ENCODE measurements at regions not wholly inside any gene's neighbourhood (a gene's known extent, or its start where the extent isn't known, plus 50 kb on each side); places are given as distances from the start of the nearest gene placed in this dataset.
A peak's percentile ranks its signal among the peaks of the same experiment; 100 is the strongest.

GRCh38 chr7:155943251-155943899, 131.1 kb upstream of the SHH start:
- no peak for TF ChIP-seq ZNF302 (CRISPR knock-in tag; IDR thresholded peaks at IDR 0.05)
- TF ChIP-seq JUN (IDR thresholded peaks at IDR 0.05) = no peak
- no peak for TF ChIP-seq HOXB5 (CRISPR knock-in tag; IDR thresholded peaks at IDR 0.05)
- no peak for TF ChIP-seq ZC3H11A (IDR thresholded peaks at IDR 0.05)
- no peak for TF ChIP-seq NR3C1 (IDR thresholded peaks at IDR 0.05)
- TF ChIP-seq FOSL2 (IDR thresholded peaks at IDR 0.05) = no peak
- TF ChIP-seq FOSL2 (CRISPR knock-in tag; IDR thresholded peaks at IDR 0.05) = no peak
- no peak for TF ChIP-seq MAZ (IDR thresholded peaks at IDR 0.05; ENCODE audit: borderline replicate concordance, low read depth, low read length)
- TF ChIP-seq, protein P1, sequence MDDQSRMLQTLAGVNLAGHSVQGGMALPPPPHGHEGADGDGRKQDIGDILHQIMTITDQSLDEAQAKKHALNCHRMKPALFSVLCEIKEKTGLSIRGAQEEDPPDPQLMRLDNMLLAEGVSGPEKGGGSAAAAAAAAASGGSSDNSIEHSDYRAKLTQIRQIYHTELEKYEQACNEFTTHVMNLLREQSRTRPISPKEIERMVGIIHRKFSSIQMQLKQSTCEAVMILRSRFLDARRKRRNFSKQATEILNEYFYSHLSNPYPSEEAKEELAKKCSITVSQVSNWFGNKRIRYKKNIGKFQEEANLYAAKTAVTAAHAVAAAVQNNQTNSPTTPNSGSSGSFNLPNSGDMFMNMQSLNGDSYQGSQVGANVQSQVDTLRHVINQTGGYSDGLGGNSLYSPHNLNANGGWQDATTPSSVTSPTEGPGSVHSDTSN (IDR thresholded peaks at IDR 0.05) = no peak
- TF ChIP-seq TP53 (CRISPR knock-in tag; IDR thresholded peaks at IDR 0.05) = no peak
- TF ChIP-seq NFE2L2 (conservative IDR thresholded peaks at IDR 0.05; ENCODE audit: low read length) = no peak
- Histone ChIP-seq H3K4me1 (peaks cover 9% of the 10 kb centered on the region; the same call in 1 of the 3 replicates), H3K27ac (no peak overlapping the region), H3K4me3 (no peak overlapping the region), H3K9me3 (peaks cover 6% of the 10 kb centered on the region; the same call in 2 of the 3 replicates), H3K4me2 (no peak overlapping the region)
- WGBS (ENCODE audit: missing lambda C conversion rate) = 72% methylated on average over 6 of the region's 6 CpGs
- FAIRE-seq (no peak), ATAC-seq (no peak), DNase-seq (ENCODE audit: low read depth in 1 of 2, low spot score in 1 of 2) (no peak)
- CTCF ChIA-PET = interaction anchor here (0.6 to 0.7 kb wide), 2 partner anchors 16 to 45 kb away, joined by 3 read pairs; no protein-coding TSS in a partner anchor
- POLR2A ChIA-PET = no interaction called here

DNA sequence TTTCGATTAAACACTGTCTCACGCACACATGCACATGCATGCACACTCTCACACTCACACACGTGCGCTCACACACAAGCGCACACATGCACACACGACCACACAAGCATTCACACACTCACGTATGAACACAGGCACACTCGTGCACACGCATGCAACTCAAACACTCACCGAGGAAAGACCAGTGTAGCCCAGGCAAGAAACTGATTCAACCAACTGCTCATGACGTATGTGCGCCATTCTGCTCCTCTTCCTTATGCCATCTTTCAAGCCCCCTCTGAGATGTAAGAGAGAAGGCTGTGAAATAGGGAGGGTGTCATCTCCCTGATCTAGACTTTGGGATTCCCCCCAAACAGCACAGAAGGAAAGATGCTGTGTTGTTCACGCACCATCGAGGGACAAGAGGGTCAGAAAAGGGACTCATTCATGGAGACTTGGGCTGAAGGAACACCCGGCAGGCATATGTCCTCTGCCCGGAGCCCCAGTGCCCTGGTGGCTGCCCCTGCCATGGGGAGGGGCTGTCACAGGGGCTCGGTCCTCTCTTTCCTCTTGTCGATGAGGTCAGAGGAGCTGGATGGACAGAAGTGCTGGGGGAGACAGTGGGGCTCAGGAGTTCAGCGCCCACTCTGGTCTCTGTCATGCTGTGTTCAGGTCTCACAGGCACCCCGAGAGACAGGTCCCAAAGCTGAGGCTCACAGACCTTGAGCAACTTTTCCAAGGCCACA, 130.1 kb upstream of the SHH start:
- WGBS (ENCODE audit: missing lambda C conversion rate) = 77% methylated on average over 20 of the region's 20 CpGs
- TF ChIP-seq, protein P2, sequence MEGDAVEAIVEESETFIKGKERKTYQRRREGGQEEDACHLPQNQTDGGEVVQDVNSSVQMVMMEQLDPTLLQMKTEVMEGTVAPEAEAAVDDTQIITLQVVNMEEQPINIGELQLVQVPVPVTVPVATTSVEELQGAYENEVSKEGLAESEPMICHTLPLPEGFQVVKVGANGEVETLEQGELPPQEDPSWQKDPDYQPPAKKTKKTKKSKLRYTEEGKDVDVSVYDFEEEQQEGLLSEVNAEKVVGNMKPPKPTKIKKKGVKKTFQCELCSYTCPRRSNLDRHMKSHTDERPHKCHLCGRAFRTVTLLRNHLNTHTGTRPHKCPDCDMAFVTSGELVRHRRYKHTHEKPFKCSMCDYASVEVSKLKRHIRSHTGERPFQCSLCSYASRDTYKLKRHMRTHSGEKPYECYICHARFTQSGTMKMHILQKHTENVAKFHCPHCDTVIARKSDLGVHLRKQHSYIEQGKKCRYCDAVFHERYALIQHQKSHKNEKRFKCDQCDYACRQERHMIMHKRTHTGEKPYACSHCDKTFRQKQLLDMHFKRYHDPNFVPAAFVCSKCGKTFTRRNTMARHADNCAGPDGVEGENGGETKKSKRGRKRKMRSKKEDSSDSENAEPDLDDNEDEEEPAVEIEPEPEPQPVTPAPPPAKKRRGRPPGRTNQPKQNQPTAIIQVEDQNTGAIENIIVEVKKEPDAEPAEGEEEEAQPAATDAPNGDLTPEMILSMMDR (IDR thresholded peaks at IDR 0.05) = no peak
- POLR2A ChIA-PET = no interaction called here
- FAIRE-seq = no peak
- Histone ChIP-seq H3K4me1 (peaks cover 6% of the 10 kb centered on the region; the same call in 1 of the 3 replicates), H3K4me3 (no peak overlapping the region), H3K4me2 (no peak overlapping the region), H3K27ac (no peak overlapping the region), H3K9me3 (peaks cover 7% of the 10 kb centered on the region; the same call in 2 of the 3 replicates)
- ATAC-seq = no peak
- no peak for DNase-seq (ENCODE audit: low read depth in 1 of 2, low spot score in 1 of 2)
- CTCF ChIA-PET = interaction anchor here (0.6 kb wide), 1 partner anchor 44 kb away, joined by 3 read pairs; no protein-coding TSS in a partner anchor

DNA sequence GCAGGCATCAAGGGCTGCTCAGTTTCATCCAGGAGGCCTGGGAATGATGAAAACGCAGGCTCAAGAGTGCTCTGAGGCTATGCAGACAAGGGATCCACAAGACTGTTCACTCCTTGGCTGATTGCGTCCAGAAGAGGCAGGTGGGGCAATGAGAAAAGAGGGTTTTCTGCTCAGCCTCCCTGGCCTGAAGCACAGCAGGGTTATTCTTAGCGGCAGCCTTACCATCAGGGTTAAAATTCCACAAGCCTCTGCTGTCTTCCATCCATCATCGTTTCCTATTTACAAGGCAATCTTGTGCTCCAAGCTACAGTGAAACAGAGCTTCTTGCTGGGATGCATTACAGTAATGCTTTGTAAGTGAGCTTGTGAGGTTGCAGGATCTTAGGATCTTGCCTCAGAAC, 129.4 kb upstream of the SHH start:
- no peaks in the 10 kb centered on the region for H3K4me1 ChIP-seq
- DNase-seq (ENCODE audit: low read depth in 1 of 2, low spot score in 1 of 2) (no peak), FAIRE-seq (no peak), ATAC-seq (peak in 1 of 2 experiments; percentile 28; a peak in 2 of 6 replicates)
- H3K4me3 ChIP-seq = no peak overlapping the region
- peaks cover 7% of the 10 kb centered on the region; the same call in 2 of the 3 replicates for H3K9me3 ChIP-seq
- no peak overlapping the region for H3K4me2 ChIP-seq
- ChIA-PET CTCF (interaction anchor here (1.5 kb wide), 1 partner anchor 20 kb away, joined by 3 read pairs; no protein-coding TSS in a partner anchor), POLR2A (no interaction called here)
- TF ChIP-seq RNF2 (IDR thresholded peaks at IDR 0.05; ENCODE audit: borderline replicate concordance, low read depth) (no peak), BHLHE40 (IDR thresholded peaks at IDR 0.05; ENCODE audit: low read depth, low read length) (no peak), CBX8 (IDR thresholded peaks at IDR 0.05) (no peak), NFE2L2 (conservative IDR thresholded peaks at IDR 0.05; ENCODE audit: low read length) (no peak), HDAC2 (IDR thresholded peaks at IDR 0.05) (no peak), KDM5A (IDR thresholded peaks at IDR 0.05) (no peak), TP53 (CRISPR knock-in tag; IDR thresholded peaks at IDR 0.05) (no peak)
- TF ChIP-seq, protein P3, sequence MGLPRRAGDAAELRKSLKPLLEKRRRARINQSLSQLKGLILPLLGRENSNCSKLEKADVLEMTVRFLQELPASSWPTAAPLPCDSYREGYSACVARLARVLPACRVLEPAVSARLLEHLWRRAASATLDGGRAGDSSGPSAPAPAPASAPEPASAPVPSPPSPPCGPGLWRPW (IDR thresholded peaks at IDR 0.05) = no peak
- H3K27ac ChIP-seq = no peak overlapping the region
- WGBS (ENCODE audit: missing lambda C conversion rate) = 55% methylated on average over 4 of the region's 4 CpGs
